ENCODE measurements at regions not wholly inside any gene's neighbourhood (a gene's known extent, or its start where the extent isn't known, plus 50 kb on each side); places are given as distances from the start of the nearest gene placed in this dataset.

- no peak for DNase-seq
Observed at GRCh38 chr3:41138146-41138545, 61.2 kb upstream of the CTNNB1 start.

GRCh38 chr3:41138601-41139000, 60.7 kb upstream of the CTNNB1 start:
- no peak for DNase-seq

GRCh38 chr3:41140242-41140641, 59.1 kb upstream of the CTNNB1 start:
- no peak for DNase-seq

GRCh38 chr3:41141433-41142167, 57.7 kb upstream of the CTNNB1 start:
- DNase-seq: peak in 1 of 56 donors; percentile 10

GRCh38 chr3:41143421-41144031, 55.8 kb upstream of the CTNNB1 start:
- DNase-seq: no peak

GRCh38 chr3:41144631-41145030, 54.7 kb upstream of the CTNNB1 start:
- DNase-seq: no peak

GRCh38 chr3:41148478-41148877, 50.8 kb upstream of the CTNNB1 start:
- DNase-seq: no peak

- DNase-seq: no peak
Observed at GRCh38 chr3:41148901-41149300, 50.4 kb upstream of the CTNNB1 start.
